Ovary (tissue), 3 donors: ENCODE measurements at regions not wholly inside any gene's neighbourhood (a gene's known extent, or its start where the extent isn't known, plus 50 kb on each side); places are given as distances from the start of the nearest gene placed in this dataset.

Experiments
- CTCF ChIP-seq, 3 donors: fragments of 450-650 bp in 2 of 3; fragments of 200-600 bp in 1 of 3; IDR thresholded peaks; one replicate each; pipeline versions ENCODE4 v1.5.1 to v1.8.0; 2016 to 2022; ENCODE audit warnings: antibody characterized with exemption in 3 of 3, mild to moderate bottlenecking in 1 of 3
- EP300 ChIP-seq: sonication (generic); formaldehyde crosslinking; IDR thresholded peaks from one replicate; pipeline ENCODE4 v1.6.1; 2017; ENCODE audit warnings: antibody characterized with exemption
- POLR2A ChIP-seq: fragments of 450-650 bp; IDR thresholded peaks from one replicate; pipeline ENCODE4 v1.6.1; 2017; ENCODE audit warnings: antibody characterized with exemption, mild to moderate bottlenecking, moderate library complexity
- donor health status: DM: no; HTN: no; CAD: no.

DNA sequence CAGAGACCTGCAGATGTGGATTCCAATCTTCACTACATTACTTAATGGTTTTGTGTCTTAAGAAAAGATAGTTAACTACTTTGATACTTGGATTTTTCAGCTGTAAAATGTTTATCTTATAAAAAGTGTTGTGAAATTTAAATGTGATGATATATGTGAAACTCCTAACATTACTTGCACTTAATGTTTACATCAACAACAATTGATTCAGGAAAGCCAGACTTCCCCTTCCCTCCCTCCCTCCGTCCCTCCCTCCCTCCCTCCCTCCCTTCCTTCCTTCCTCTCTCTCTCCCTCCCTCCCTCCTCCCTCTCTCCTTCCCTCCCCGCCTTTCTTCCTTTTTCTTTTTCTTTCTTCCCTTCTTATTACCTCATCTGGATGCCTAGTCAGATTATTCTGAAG is 773.9 kb upstream of the FAM98A start:
- TF ChIP-seq CTCF (IDR thresholded peaks at IDR 0.05) (no peak), POLR2A (no peak), EP300 (no peak)
